T47D (cell line): ENCODE measurements at regions not wholly inside any gene's neighbourhood (a gene's known extent, or its start where the extent isn't known, plus 50 kb on each side); places are given as distances from the start of the nearest gene placed in this dataset.

Experiments used
- DNase-seq, 2 experiments: peaks; one replicate each; pipeline versions ENCODE4 v3.0.0 to v3.0.0-alpha.2; 2011 to 2012; ENCODE audit warnings: low read depth in 1 of 2, low spot score in 1 of 2
- JUND ChIP-seq: IDR thresholded peaks from 2 replicates; pipeline ENCODE4 v1.6.1; 2012; ENCODE audit warnings: low read depth
- in situ Hi-C: cut with HindIII; loops from 2 replicates; pipeline ENCODE4 v1.10.0; 2016; ENCODE audit warnings: low sequenced_read_pairs, low pct_unique_long_range_greater_than_20kb

GRCh38 chr20:11841972-11842461, 75.7 kb upstream of the BTBD3 start:
- no peak for TF ChIP-seq JUND
- in situ Hi-C loops: no loop called here
- DNase-seq: no peak

GRCh38 chr20:11843289-11843688, 74.4 kb upstream of the BTBD3 start:
- DNase-seq: no peak
- in situ Hi-C loops: no loop called here
- TF ChIP-seq JUND: no peak

GRCh38 chr20:11844691-11845090, 73.0 kb upstream of the BTBD3 start:
- DNase-seq: no peak
- no peak for TF ChIP-seq JUND
- in situ Hi-C loops: no loop called here

GRCh38 chr20:11845340-11845739, 72.4 kb upstream of the BTBD3 start:
- no peak for TF ChIP-seq JUND
- DNase-seq: no peak
- in situ Hi-C loops: no loop called here

GRCh38 chr20:11846131-11846530, 71.6 kb upstream of the BTBD3 start:
- in situ Hi-C loops: no loop called here
- no peak for TF ChIP-seq JUND
- DNase-seq: no peak

GRCh38 chr20:11847827-11848226, 69.9 kb upstream of the BTBD3 start:
- TF ChIP-seq JUND: no peak
- DNase-seq: no peak
- in situ Hi-C loops: no loop called here

GRCh38 chr20:11849270-11849915, 68.3 kb upstream of the BTBD3 start:
- TF ChIP-seq JUND: no peak
- no peak for DNase-seq
- in situ Hi-C loops: no loop called here

- in situ Hi-C loops: no loop called here
- no peak for TF ChIP-seq JUND
Measured at GRCh38 chr20:11849976-11850670, 67.6 kb upstream of the BTBD3 start.

GRCh38 chr20:11850901-11851300, 66.8 kb upstream of the BTBD3 start:
- no peak for DNase-seq
- no peak for TF ChIP-seq JUND
- in situ Hi-C loops: no loop called here

More at GRCh38 chr20:11849976-11850670, 67.6 kb upstream of the BTBD3 start:
- DNase-seq: no peak

- in situ Hi-C loops: no loop called here
- TF ChIP-seq JUND: no peak
- no peak for DNase-seq
Measured at GRCh38 chr20:11851646-11852045, 66.0 kb upstream of the BTBD3 start.

GRCh38 chr20:11852189-11852588, 65.5 kb upstream of the BTBD3 start:
- in situ Hi-C loops: no loop called here
- DNase-seq: no peak
- TF ChIP-seq JUND: no peak

- TF ChIP-seq JUND: no peak
- in situ Hi-C loops: no loop called here
- peak in 1 of 2 experiments; percentile 10 for DNase-seq
Measured at GRCh38 chr20:11852811-11853210, 64.9 kb upstream of the BTBD3 start.

- no peak for DNase-seq
- in situ Hi-C loops: no loop called here
- no peak for TF ChIP-seq JUND
Measured at GRCh38 chr20:11853359-11853758, 64.3 kb upstream of the BTBD3 start.

GRCh38 chr20:11861479-11861878, 56.2 kb upstream of the BTBD3 start:
- in situ Hi-C loops: no loop called here
- no peak for DNase-seq
- TF ChIP-seq JUND: no peak
